ENCODE measurements at regions not wholly inside any gene's neighbourhood (a gene's known extent, or its start where the extent isn't known, plus 50 kb on each side); places are given as distances from the start of the nearest gene placed in this dataset.
"Not testable (repeated sequence)": the region's sequence is repeated elsewhere in the genome, so short reads cannot be mapped to it uniquely, and the experiment has no call there.

GRCh38 chr11:91624021-91624420, 600.6 kb upstream of the FAT3 start:
- DNase-seq = no peak

GRCh38 chr11:91608677-91609076, 615.9 kb upstream of the FAT3 start:
- peak; percentile 57 for DNase-seq

GRCh38 chr11:91596111-91596510, 628.5 kb upstream of the FAT3 start:
- no peak for DNase-seq

- DNase-seq = no peak
These were observed 633.6 kb upstream of the FAT3 start for GRCh38 chr11:91591021-91591420.

- DNase-seq = no peak
These were observed 637.5 kb upstream of the FAT3 start for GRCh38 chr11:91587131-91587530.

GRCh38 chr11:91585035-91585801, 639.4 kb upstream of the FAT3 start:
- DNase-seq = no peak

- no peak for DNase-seq
These were observed 661.4 kb upstream of the FAT3 start for GRCh38 chr11:91563176-91563575.

GRCh38 chr11:91560434-91560833, 664.2 kb upstream of the FAT3 start:
- no peak for DNase-seq

GRCh38 chr11:91538065-91538464, 686.6 kb upstream of the FAT3 start:
- no peak for DNase-seq

- no peak for DNase-seq
These were observed 688.3 kb upstream of the FAT3 start for GRCh38 chr11:91536366-91536765.

- DNase-seq = no peak
These were observed 695.7 kb upstream of the FAT3 start for GRCh38 chr11:91528965-91529364.

GRCh38 chr11:91527380-91528030, 697.1 kb upstream of the FAT3 start:
- DNase-seq = no peak

- no peak for DNase-seq
These were observed 710.9 kb upstream of the FAT3 start for GRCh38 chr11:91513734-91514133.

GRCh38 chr11:91497847-91498246, 726.8 kb upstream of the FAT3 start:
- no peak for DNase-seq

- DNase-seq = no peak
These were observed 728.8 kb upstream of the FAT3 start for GRCh38 chr11:91495837-91496236.

- no peak for DNase-seq
These were observed 734.6 kb upstream of the FAT3 start for GRCh38 chr11:91489989-91490388.

- DNase-seq = not testable (repeated sequence)
These were observed 740.7 kb upstream of the FAT3 start for GRCh38 chr11:91483956-91484355.

- DNase-seq = not testable (repeated sequence)
These were observed 742.7 kb upstream of the FAT3 start for GRCh38 chr11:91481875-91482274.

GRCh38 chr11:91470656-91471055, 754.0 kb upstream of the FAT3 start:
- no peak for DNase-seq

GRCh38 chr11:91459840-91460239, 764.8 kb upstream of the FAT3 start:
- no peak for DNase-seq

GRCh38 chr11:91446267-91446666, 778.4 kb upstream of the FAT3 start:
- DNase-seq = no peak

- no peak for DNase-seq
These were observed 788.8 kb upstream of the FAT3 start for GRCh38 chr11:91435694-91436395.

GRCh38 chr11:91433284-91434010, 791.2 kb upstream of the FAT3 start:
- DNase-seq = no peak
